NCI-H1105 (cell line): ENCODE measurements at regions not wholly inside any gene's neighbourhood (a gene's known extent, or its start where the extent isn't known, plus 50 kb on each side); places are given as distances from the start of the nearest gene placed in this dataset.

Experiments used
- DNase-seq: peaks from one replicate; lab custom pipeline; 2025; lab: John Stamatoyannopoulos, UW

GRCh38 chr12:34396006-34396860 is 373.9 kb downstream of the ALG10 start:
- no peak for DNase-seq

- DNase-seq: no peak
Measured at GRCh38 chr12:34396861-34397590, 374.7 kb downstream of the ALG10 start.

DNA sequence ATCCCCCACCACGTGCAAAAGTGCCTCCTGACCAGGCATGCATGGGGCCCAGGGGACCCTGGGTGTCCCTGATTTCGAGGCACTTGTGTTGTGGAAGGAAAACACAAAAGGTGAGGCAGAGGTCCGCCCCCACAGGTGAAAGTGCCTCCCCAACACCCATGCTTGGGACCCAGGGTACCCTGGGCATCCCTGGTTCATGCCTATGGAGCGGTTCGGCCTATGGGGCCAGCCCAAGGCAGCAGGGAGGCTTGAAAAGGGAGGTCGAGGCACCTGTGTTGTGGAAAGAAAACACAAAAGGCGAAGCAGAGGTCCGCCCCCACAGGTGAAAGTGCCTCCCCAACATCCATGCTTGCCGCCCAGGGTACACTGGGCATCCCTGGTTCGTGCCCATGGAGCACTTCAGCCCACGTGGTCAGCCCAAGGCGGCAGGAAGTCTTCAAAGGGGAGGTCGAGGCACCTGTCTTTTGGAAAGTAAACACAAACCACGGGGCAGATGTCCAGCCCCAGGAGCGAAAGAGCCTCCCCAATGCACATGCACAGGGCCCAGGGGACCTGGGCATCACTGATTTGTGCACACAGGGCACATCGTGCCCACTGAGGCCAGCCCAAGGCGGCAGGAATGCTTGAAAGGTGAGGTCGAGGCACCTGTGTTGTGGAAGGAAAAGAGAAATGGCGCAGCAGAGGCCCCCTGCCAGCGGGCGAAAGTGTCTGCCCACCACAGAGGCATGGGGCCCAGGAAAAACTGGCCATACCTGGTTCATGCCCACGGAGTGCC is 375.5 kb downstream of the ALG10 start:
- no peak for DNase-seq

- no peak for DNase-seq
Measured at GRCh38 chr12:34398366-34398705, 376.0 kb downstream of the ALG10 start.

DNA sequence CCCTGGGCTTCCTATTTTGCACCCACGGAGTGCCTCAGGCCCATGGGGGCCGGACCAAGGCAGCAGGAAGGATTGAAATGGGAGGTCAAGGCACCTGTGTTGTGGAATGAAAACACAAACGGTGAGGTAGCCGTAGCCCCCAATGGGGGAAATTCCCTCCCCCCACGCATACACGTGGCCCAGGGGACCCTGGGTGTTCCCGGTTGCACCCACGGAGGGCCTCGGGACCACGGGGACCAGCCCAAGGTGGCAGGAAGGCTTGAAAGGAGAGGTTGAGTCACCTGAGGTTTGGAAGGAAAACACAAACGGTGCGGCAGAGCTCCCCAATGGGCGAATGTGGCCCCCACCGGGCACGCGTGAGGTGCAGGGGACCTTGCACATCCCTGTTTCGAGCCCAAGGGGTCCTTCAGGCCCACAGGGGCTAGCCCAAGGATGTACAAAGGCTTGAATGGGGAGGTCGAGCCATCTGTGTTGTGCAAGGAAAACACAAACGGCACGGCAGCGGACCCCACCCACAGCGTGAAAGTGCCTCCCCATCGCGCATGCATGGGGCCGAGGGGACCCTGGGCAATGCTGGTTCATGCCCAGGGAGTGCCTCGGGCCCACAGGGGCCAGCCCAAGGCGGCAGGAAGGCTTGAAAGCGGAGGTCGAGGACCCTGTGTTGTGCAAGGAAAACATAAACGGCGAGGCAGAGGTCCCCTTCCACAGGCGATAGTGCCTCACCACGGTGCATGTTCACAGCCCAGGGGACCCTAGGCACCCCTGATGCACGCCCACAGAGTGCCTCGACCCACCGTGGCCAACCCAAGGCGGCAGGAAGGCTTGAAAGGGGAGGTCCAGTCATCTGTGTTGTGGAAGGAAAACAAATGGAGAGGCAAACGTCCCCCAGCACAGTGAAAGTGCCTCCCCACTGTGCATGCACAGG is 376.7 kb downstream of the ALG10 start:
- no peak for DNase-seq

- no peak for DNase-seq
Measured at GRCh38 chr12:34399631-34400410, 377.5 kb downstream of the ALG10 start.

DNA sequence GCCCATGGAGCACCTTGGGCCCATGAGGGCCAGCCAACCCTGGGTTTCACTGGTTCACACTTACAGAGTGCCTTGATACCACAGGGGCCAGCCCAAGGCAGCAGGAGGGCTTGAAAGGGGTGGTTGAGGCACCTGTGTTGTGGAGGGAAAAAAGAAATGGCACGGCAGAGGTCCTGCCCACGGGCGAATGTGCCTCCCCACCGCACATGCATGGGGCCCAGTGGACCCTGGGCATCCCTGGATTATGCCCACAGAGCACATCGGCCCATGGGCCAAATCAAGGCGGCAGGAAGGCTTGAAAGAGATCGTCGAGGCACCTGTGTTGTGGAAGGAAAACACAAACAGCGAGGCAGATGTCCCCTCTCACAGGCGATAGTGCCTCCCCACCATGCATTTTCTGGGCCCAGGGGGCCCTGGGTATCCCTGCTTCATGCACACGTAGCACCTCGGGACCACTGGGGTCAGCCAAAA is 378.1 kb downstream of the ALG10 start:
- no peak for DNase-seq

DNA sequence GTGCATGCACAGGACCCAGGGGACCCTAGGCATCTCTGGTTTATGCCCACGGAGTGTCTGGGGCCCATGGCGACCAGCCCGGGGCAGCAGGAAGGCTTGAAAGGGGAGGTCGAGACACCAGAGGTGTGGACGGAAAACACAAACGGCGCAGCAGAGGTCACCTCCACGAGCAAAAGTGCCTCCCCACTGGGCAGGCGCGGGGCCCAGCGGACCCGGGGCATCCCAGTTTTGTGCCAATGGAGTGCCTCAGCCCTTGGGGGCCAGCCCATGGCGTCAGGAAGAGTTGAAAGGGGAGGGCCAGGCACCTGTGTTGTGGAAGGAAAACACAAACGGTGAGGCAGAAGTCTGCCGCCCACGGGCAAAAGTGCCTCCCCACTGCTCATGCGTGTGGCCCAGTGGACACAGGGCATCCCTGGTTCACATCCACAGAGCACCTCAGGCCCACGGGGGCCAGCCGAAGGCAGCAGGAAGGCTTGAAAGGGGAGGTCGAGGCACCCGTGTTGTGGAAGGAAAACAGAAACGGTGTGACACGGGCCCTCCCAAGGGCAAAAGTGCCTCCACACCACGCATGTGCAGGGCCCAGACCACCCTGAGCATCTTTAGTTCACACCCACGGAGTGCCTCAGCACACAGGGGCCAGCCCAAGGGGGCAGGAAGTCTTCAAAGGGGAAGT is 378.8 kb downstream of the ALG10 start:
- DNase-seq: no peak

GRCh38 chr12:34401659-34402227 is 379.4 kb downstream of the ALG10 start:
- DNase-seq: no peak

DNA sequence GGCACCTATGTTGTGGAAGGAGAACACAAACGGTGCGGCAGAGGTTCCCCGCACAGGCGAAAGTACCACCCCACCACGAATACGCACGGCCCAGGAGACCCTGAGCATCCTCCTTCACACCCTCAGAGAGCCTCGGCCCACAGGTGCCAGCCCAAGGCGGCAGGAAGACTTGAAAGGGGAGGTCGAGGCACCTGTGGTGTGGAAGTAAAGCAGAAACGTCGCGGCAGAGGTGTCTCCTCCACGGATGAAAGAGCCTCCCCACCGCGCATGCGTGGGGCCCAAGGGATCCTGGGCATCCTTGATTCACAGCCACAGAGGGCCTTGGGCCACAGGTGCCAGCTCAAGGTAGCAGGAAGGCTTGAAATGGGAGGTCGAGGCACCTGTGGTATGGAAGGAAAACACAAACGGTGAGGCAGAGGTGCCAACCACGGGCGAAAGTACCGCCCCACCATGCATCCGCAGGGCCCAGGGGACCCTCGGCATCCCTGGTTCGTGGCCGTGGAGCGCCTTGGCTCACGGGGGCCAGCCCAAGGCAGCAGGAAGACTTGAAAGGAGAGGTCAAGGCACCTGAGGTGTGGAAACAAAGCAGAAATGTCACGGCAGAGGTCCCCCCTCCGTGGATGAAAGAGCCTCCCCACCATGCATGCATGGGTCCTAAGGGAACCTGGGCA is 380.1 kb downstream of the ALG10 start:
- DNase-seq: no peak

DNA sequence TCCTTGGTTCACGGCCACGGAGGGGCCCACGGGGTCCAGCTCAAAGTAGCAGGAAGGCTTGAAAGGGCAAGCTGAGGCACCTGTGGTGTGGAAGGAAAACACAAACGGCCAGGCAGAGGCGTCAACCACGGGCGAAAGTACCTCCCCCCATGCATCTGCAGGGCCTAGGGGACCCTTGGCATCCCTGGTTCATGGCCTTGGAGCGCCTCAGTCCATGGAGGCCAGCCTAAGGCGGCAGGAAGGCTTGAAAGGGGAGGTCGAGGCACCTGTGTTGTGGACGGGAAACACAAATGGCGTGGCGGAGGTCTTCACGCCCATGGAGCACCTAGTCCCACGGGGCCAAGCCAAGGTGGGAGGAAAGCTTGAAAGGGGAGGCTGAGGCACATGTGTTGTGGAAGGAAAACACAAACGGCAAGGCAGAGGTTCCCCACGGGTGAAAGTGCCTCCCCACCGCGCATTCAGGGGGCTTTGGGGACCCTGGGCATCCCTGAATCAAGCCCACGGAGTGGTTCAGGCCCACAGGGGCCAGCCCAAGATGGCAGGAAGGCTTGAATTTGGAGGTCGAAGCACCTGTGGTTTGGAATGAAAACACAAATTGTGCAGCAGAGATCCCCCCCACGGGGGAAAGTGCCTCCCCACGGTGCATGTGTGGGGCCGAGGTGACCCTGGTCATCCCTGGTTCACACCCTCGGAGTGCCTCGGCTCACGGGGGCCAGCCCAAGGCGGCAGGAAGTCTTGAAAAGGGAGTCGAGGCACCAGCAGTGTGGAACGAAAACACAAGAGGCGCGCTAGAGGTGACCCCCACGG is 380.8 kb downstream of the ALG10 start:
- no peak for DNase-seq

GRCh38 chr12:34403706-34404376 is 381.5 kb downstream of the ALG10 start:
- DNase-seq: no peak

GRCh38 chr12:34404377-34405285 is 382.3 kb downstream of the ALG10 start:
- DNase-seq: no peak

- DNase-seq: no peak
Measured at GRCh38 chr12:34405286-34406227, 383.3 kb downstream of the ALG10 start.

DNA sequence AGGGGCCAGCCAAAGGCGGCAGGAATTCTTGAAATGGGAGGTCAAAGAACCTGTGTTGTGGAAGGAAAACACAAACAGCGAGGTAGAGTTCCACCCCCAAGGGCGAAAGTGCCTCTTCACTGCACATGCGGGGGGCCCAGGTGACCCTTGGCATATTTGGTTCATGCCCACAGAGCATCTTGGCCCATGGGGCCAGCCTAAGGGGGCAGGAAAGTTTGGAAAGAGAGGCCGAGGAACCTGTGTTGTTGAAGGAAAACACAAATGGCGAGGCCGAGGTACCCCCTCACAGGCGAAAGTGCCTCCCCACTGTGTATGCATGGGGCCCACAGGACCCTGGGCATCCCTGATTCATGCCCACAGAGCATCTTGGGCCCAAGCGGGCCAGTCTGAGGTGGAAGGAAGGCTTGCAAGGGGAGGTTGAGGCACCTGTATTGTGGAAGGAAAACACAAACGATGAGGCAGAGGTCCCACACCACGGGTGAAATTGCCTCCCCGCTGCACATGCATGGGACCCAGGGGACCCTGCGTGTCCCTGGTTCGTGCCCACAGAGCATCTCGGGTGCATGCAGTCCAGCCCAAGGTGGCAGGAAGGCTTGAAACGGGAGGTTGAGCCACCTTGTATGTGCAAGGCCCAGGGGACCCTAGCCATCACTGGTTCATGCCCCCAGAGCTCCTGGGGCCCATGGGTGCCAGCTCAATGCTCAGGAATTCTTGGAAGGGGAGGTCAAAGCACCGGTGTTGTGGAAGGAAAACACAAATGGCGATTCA is 384.1 kb downstream of the ALG10 start:
- no peak for DNase-seq
